CD4-positive, alpha-beta T cell (primary cell): ENCODE measurements at regions not wholly inside any gene's neighbourhood (a gene's known extent, or its start where the extent isn't known, plus 50 kb on each side); places are given as distances from the start of the nearest gene placed in this dataset.

Source experiments
- ATAC-seq: fragments of 200-7000 bp; cut with Tn5 transposase; one replicate; pipeline ENCODE4 v1.10.0; 2022; ENCODE audit warnings: mild to moderate bottlenecking; ENCODE audit not compliant: poor library complexity
- CTCF ChIA-PET: fragments of 350-600 bp; sonication (Branson Sonifier 250); formaldehyde crosslinking; loops from one replicate; lab custom pipeline; 2021; ENCODE audit warnings: antibody characterized with exemption, inconsistent platforms; lab: Charles Lee
- POLR2A ChIA-PET: fragments of 350-600 bp; sonication (Branson Sonifier 250); formaldehyde crosslinking; loops from one replicate; lab custom pipeline; 2021; ENCODE audit warnings: antibody characterized with exemption, inconsistent platforms; lab: Charles Lee
- DNase-seq, 14 experiments: peaks; one replicate each; pipeline ENCODE4 v3.0.0-alpha.2; 2013 to 2020; ENCODE audit warnings: mixed read lengths in 2 of 14
- H3K27ac ChIP-seq, 2 donors: one replicate each; pipeline versions ENCODE4 v1.5.1 to v1.7.0; 2013; ENCODE audit warnings: low read length in 2 of 2, low read depth in 1 of 2, mild to moderate bottlenecking in 1 of 2
- H3K27me3 ChIP-seq, 2 experiments: 1 replicate in 1 of 2; 2 replicates in 1 of 2; pipeline versions ENCODE4 v1.6.1 to v1.7.0; 2013; ENCODE audit warnings: low read length in 2 of 2, control low read depth in 1 of 2, mild to moderate bottlenecking in 1 of 2, moderate library complexity in 1 of 2; ENCODE audit not compliant: insufficient read depth in 2 of 2, control insufficient read depth in 1 of 2
- H3K36me3 ChIP-seq: one replicate; pipeline ENCODE4 v1.6.1; 2013; ENCODE audit warnings: low read length, control low read depth; ENCODE audit not compliant: insufficient read depth
- H3K4me1 ChIP-seq: one replicate; pipeline ENCODE4 v1.6.1; 2013; ENCODE audit warnings: low read length, control low read depth; ENCODE audit not compliant: insufficient read depth
- H3K4me3 ChIP-seq: one replicate; pipeline ENCODE4 v1.5.1; 2013; ENCODE audit warnings: mild to moderate bottlenecking, low read length, moderate library complexity
- H3K9me3 ChIP-seq, 2 experiments: 1 replicate in 1 of 2; 2 replicates in 1 of 2; pipeline versions ENCODE4 v1.6.1 to v1.7.0; 2013; ENCODE audit warnings: low read length in 2 of 2, mild to moderate bottlenecking in 2 of 2, control low read depth in 1 of 2, moderate library complexity in 1 of 2; ENCODE audit not compliant: control insufficient read depth in 1 of 2, insufficient read depth in 1 of 2
- H3K27ac Mint-ChIP-seq: one replicate; pipeline ENCODE4 v1.8.0; 2020; ENCODE audit warnings: mixed read lengths
- H3K27me3 Mint-ChIP-seq: one replicate; pipeline ENCODE4 v1.8.0; 2021; ENCODE audit warnings: mixed read lengths
- H3K36me3 Mint-ChIP-seq: one replicate; pipeline ENCODE4 v1.8.0; 2021; ENCODE audit warnings: low read depth, mixed read lengths
- H3K4me1 Mint-ChIP-seq: one replicate; pipeline ENCODE4 v1.8.0; 2021; ENCODE audit warnings: low read depth, mixed read lengths
- H3K4me3 Mint-ChIP-seq: one replicate; pipeline ENCODE4 v1.8.0; 2020; ENCODE audit warnings: mild to moderate bottlenecking, mixed read lengths
- H3K9me3 Mint-ChIP-seq: one replicate; pipeline ENCODE4 v1.8.0; 2020; ENCODE audit warnings: mixed read lengths
- intact Hi-C, 2 experiments: fragments of 100-400 bp; cut with DNase I in 1 of 2; cut with micrococcal nuclease in 1 of 2; formaldehyde crosslinking; loops; one replicate each; pipeline versions ENCODE4 v1.15.1 to v1.9.0; 2023 to 2025; cut with DNase I, micrococcal nuclease
- TF ChIP-seq, protein P1 (sequence below): fragments of 200-600 bp; IDR thresholded peaks from one replicate; pipeline ENCODE4 v1.8.0; 2022; ENCODE audit warnings: antibody characterized with exemption, mild to moderate bottlenecking

DNA sequence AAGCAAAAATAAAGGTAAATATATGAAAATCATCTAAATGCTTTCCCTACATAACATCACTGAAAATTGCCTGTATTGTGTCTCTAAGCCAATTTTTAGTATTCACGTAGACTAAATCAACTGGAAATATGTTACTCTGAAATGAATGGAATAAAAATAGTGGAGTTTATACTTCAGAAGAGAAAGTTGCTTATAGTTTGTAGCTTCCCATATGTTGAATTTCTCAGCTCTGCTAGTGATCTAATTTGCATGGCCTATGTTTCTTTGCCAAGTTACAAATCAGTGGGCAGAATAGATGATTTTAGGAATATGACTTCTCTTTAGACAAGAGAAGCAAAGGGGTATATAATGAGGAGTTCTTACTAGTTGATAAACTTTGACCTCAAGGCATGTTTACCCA is 850.2 kb downstream of the OLFM4 start:
- TF ChIP-seq, protein P1, sequence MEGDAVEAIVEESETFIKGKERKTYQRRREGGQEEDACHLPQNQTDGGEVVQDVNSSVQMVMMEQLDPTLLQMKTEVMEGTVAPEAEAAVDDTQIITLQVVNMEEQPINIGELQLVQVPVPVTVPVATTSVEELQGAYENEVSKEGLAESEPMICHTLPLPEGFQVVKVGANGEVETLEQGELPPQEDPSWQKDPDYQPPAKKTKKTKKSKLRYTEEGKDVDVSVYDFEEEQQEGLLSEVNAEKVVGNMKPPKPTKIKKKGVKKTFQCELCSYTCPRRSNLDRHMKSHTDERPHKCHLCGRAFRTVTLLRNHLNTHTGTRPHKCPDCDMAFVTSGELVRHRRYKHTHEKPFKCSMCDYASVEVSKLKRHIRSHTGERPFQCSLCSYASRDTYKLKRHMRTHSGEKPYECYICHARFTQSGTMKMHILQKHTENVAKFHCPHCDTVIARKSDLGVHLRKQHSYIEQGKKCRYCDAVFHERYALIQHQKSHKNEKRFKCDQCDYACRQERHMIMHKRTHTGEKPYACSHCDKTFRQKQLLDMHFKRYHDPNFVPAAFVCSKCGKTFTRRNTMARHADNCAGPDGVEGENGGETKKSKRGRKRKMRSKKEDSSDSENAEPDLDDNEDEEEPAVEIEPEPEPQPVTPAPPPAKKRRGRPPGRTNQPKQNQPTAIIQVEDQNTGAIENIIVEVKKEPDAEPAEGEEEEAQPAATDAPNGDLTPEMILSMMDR: no peak
- no peak overlapping the region for H3K27ac Mint-ChIP-seq
- DNase-seq (no peak), ATAC-seq (no peak)
- no peaks in the 10 kb centered on the region for H3K36me3 Mint-ChIP-seq
- Histone ChIP-seq H3K27me3 (no peaks in the 10 kb centered on the region), H3K9me3 (no peaks in the 10 kb centered on the region), H3K27ac (no peak overlapping the region), H3K4me3 (no peak overlapping the region), H3K4me1 (no peaks in the 10 kb centered on the region), H3K36me3 (no peaks in the 10 kb centered on the region)
- ChIA-PET POLR2A (no interaction called here), CTCF (no interaction called here)
- H3K27me3 Mint-ChIP-seq: no peaks in the 10 kb centered on the region
- H3K4me1 Mint-ChIP-seq: no peaks in the 10 kb centered on the region
- H3K4me3 Mint-ChIP-seq: no peak overlapping the region
- intact Hi-C loops: no loop called here
- peaks cover 5% of the 10 kb centered on the region for H3K9me3 Mint-ChIP-seq

GRCh38 chr13:53885997-53886396 is 857.4 kb downstream of the OLFM4 start:
- CTCF ChIA-PET: no interaction called here
- no peaks in the 10 kb centered on the region for H3K27me3 ChIP-seq
- Mint-ChIP-seq H3K4me3 (no peak overlapping the region), H3K9me3 (peaks cover 2% of the 10 kb centered on the region), H3K27me3 (no peaks in the 10 kb centered on the region), H3K27ac (no peak overlapping the region), H3K4me1 (no peaks in the 10 kb centered on the region), H3K36me3 (no peaks in the 10 kb centered on the region)
- intact Hi-C loops: no loop called here
- H3K36me3 ChIP-seq: no peaks in the 10 kb centered on the region
- DNase-seq (no peak), ATAC-seq (no peak)
- TF ChIP-seq, protein P1: no peak
- POLR2A ChIA-PET: no interaction called here
- H3K9me3 ChIP-seq: no peaks in the 10 kb centered on the region
- no peaks in the 10 kb centered on the region for H3K4me1 ChIP-seq
- H3K4me3 ChIP-seq: no peak overlapping the region
- no peak overlapping the region for H3K27ac ChIP-seq

GRCh38 chr13:53890696-53891095 is 862.1 kb downstream of the OLFM4 start:
- Mint-ChIP-seq H3K27ac (no peak overlapping the region), H3K36me3 (no peaks in the 10 kb centered on the region), H3K4me1 (no peaks in the 10 kb centered on the region), H3K9me3 (peaks cover 4% of the 10 kb centered on the region), H3K4me3 (no peak overlapping the region), H3K27me3 (no peaks in the 10 kb centered on the region)
- Histone ChIP-seq H3K4me3 (no peak overlapping the region), H3K9me3 (no peaks in the 10 kb centered on the region), H3K4me1 (no peaks in the 10 kb centered on the region), H3K36me3 (no peaks in the 10 kb centered on the region), H3K27me3 (no peaks in the 10 kb centered on the region), H3K27ac (no peak overlapping the region)
- ChIA-PET POLR2A (no interaction called here), CTCF (no interaction called here)
- DNase-seq: no peak
- no peak for ATAC-seq
- TF ChIP-seq, protein P1: no peak
- intact Hi-C loops: no loop called here
